GM10266 (cell line): ENCODE measurements at regions not wholly inside any gene's neighbourhood (a gene's known extent, or its start where the extent isn't known, plus 50 kb on each side); places are given as distances from the start of the nearest gene placed in this dataset.

Experiments used
- DNase-seq: peaks from one replicate; pipeline ENCODE4 v3.0.0; 2012; ENCODE audit errors: extremely low spot score
- CTCF ChIP-seq: IDR thresholded peaks from 2 replicates; pipeline ENCODE4 v1.5.1; 2012; ENCODE audit warnings: mild to moderate bottlenecking, low read depth; ENCODE audit not compliant: control insufficient read depth, insufficient read depth; ENCODE audit errors: missing control alignments

GRCh38 chr2:60116161-60116875, 437.1 kb downstream of the BCL11A start:
- no peak for TF ChIP-seq CTCF
- DNase-seq, result no peak

GRCh38 chr2:60109744-60110143, 443.7 kb downstream of the BCL11A start:
- no peak for TF ChIP-seq CTCF
- DNase-seq, result no peak

GRCh38 chr2:60106836-60107529, 446.5 kb downstream of the BCL11A start:
- no peak for DNase-seq
- TF ChIP-seq CTCF, result no peak

GRCh38 chr2:60105906-60106305, 447.5 kb downstream of the BCL11A start:
- TF ChIP-seq CTCF, result no peak
- DNase-seq, result no peak

- TF ChIP-seq CTCF, result no peak
- DNase-seq, result no peak
Measured at GRCh38 chr2:60104514-60105505, 448.6 kb downstream of the BCL11A start.

GRCh38 chr2:60100034-60100433, 453.4 kb downstream of the BCL11A start:
- no peak for TF ChIP-seq CTCF
- DNase-seq, result no peak
